ENCODE measurements at regions not wholly inside any gene's neighbourhood (a gene's known extent, or its start where the extent isn't known, plus 50 kb on each side); places are given as distances from the start of the nearest gene placed in this dataset.

DNA sequence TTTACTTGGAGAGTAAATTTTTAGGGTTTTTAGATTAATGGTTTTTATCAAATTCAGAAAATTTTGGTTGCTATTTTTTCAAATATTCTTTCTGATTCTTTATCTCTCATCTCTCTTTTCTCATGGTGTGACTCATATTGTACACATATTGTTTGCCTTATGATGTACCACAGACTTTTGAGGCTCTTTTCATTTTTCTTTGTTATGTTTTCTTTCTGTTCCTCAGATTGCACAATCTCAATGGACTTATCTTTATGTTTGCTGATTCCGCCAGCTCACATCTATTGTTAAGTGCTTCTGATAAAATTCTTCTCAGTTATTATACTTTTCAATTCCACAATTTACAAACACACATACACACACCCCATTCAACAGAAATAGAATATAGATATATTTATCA is 168.2 kb upstream of the IGFBP3 start:
- TF ChIP-seq, protein P1, sequence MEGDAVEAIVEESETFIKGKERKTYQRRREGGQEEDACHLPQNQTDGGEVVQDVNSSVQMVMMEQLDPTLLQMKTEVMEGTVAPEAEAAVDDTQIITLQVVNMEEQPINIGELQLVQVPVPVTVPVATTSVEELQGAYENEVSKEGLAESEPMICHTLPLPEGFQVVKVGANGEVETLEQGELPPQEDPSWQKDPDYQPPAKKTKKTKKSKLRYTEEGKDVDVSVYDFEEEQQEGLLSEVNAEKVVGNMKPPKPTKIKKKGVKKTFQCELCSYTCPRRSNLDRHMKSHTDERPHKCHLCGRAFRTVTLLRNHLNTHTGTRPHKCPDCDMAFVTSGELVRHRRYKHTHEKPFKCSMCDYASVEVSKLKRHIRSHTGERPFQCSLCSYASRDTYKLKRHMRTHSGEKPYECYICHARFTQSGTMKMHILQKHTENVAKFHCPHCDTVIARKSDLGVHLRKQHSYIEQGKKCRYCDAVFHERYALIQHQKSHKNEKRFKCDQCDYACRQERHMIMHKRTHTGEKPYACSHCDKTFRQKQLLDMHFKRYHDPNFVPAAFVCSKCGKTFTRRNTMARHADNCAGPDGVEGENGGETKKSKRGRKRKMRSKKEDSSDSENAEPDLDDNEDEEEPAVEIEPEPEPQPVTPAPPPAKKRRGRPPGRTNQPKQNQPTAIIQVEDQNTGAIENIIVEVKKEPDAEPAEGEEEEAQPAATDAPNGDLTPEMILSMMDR (conservative IDR thresholded peaks at IDR 0.05; ENCODE audit: low read depth in 2 of 2): no peak
- TF ChIP-seq POLR2AphosphoS5 (IDR thresholded peaks at IDR 0.05; ENCODE audit: low read depth) (no peak), EZH2 (IDR thresholded peaks at IDR 0.05; ENCODE audit: low read depth, unreplicated experiment) (no peak), EZH2phosphoT487 (IDR thresholded peaks at IDR 0.05; ENCODE audit: unreplicated experiment) (no peak)
- TF ChIP-seq, protein P2, sequence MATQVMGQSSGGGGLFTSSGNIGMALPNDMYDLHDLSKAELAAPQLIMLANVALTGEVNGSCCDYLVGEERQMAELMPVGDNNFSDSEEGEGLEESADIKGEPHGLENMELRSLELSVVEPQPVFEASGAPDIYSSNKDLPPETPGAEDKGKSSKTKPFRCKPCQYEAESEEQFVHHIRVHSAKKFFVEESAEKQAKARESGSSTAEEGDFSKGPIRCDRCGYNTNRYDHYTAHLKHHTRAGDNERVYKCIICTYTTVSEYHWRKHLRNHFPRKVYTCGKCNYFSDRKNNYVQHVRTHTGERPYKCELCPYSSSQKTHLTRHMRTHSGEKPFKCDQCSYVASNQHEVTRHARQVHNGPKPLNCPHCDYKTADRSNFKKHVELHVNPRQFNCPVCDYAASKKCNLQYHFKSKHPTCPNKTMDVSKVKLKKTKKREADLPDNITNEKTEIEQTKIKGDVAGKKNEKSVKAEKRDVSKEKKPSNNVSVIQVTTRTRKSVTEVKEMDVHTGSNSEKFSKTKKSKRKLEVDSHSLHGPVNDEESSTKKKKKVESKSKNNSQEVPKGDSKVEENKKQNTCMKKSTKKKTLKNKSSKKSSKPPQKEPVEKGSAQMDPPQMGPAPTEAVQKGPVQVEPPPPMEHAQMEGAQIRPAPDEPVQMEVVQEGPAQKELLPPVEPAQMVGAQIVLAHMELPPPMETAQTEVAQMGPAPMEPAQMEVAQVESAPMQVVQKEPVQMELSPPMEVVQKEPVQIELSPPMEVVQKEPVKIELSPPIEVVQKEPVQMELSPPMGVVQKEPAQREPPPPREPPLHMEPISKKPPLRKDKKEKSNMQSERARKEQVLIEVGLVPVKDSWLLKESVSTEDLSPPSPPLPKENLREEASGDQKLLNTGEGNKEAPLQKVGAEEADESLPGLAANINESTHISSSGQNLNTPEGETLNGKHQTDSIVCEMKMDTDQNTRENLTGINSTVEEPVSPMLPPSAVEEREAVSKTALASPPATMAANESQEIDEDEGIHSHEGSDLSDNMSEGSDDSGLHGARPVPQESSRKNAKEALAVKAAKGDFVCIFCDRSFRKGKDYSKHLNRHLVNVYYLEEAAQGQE (IDR thresholded peaks at IDR 0.05; ENCODE audit: unreplicated experiment): no peak
- TF ChIP-seq, protein P3, sequence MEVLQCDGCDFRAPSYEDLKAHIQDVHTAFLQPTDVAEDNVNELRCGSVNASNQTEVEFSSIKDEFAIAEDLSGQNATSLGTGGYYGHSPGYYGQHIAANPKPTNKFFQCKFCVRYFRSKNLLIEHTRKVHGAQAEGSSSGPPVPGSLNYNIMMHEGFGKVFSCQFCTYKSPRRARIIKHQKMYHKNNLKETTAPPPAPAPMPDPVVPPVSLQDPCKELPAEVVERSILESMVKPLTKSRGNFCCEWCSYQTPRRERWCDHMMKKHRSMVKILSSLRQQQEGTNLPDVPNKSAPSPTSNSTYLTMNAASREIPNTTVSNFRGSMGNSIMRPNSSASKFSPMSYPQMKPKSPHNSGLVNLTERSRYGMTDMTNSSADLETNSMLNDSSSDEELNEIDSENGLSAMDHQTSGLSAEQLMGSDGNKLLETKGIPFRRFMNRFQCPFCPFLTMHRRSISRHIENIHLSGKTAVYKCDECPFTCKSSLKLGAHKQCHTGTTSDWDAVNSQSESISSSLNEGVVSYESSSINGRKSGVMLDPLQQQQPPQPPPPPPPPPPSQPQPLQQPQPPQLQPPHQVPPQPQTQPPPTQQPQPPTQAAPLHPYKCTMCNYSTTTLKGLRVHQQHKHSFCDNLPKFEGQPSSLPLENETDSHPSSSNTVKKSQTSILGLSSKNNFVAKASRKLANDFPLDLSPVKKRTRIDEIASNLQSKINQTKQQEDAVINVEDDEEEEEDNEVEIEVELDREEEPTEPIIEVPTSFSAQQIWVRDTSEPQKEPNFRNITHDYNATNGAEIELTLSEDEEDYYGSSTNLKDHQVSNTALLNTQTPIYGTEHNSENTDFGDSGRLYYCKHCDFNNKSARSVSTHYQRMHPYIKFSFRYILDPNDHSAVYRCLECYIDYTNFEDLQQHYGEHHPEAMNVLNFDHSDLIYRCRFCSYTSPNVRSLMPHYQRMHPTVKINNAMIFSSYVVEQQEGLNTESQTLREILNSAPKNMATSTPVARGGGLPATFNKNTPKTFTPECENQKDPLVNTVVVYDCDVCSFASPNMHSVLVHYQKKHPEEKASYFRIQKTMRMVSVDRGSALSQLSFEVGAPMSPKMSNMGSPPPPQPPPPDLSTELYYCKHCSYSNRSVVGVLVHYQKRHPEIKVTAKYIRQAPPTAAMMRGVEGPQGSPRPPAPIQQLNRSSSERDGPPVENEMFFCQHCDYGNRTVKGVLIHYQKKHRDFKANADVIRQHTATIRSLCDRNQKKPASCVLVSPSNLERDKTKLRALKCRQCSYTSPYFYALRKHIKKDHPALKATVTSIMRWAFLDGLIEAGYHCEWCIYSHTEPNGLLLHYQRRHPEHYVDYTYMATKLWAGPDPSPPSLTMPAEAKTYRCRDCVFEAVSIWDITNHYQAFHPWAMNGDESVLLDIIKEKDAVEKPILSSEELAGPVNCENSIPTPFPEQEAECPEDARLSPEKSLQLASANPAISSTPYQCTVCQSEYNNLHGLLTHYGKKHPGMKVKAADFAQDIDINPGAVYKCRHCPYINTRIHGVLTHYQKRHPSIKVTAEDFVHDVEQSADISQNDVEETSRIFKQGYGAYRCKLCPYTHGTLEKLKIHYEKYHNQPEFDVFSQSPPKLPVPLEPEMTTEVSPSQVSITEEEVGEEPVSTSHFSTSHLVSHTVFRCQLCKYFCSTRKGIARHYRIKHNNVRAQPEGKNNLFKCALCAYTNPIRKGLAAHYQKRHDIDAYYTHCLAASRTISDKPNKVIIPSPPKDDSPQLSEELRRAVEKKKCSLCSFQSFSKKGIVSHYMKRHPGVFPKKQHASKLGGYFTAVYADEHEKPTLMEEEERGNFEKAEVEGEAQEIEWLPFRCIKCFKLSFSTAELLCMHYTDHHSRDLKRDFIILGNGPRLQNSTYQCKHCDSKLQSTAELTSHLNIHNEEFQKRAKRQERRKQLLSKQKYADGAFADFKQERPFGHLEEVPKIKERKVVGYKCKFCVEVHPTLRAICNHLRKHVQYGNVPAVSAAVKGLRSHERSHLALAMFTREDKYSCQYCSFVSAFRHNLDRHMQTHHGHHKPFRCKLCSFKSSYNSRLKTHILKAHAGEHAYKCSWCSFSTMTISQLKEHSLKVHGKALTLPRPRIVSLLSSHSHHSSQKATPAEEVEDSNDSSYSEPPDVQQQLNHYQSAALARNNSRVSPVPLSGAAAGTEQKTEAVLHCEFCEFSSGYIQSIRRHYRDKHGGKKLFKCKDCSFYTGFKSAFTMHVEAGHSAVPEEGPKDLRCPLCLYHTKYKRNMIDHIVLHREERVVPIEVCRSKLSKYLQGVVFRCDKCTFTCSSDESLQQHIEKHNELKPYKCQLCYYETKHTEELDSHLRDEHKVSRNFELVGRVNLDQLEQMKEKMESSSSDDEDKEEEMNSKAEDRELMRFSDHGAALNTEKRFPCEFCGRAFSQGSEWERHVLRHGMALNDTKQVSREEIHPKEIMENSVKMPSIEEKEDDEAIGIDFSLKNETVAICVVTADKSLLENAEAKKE (CRISPR knock-in tag; IDR thresholded peaks at IDR 0.05): no peak
